PC-9 (cell line): ENCODE measurements at regions not wholly inside any gene's neighbourhood (a gene's known extent, or its start where the extent isn't known, plus 50 kb on each side); places are given as distances from the start of the nearest gene placed in this dataset.

Source experiments
- BruUV-seq: library from RNA; stranded (reverse); fragments of 400-500 nt; replicated peaks from 2 replicates; lab custom pipeline; 2021; lab: Mats Ljungman, UMichigan
- CTCF ChIA-PET: fragments of 300-600 bp; sonication (Branson Sonifier 250); formaldehyde crosslinking; loops from one replicate; lab custom pipeline; 2022; ENCODE audit warnings: antibody characterized with exemption; lab: Charles Lee
- POLR2A ChIA-PET: fragments of 300-600 bp; sonication (Branson Sonifier 250); formaldehyde crosslinking; loops from one replicate; lab custom pipeline; 2022; ENCODE audit warnings: antibody characterized with exemption; ENCODE audit not compliant: unreplicated experiment; lab: Charles Lee
- DNase-seq, 2 experiments: peaks; one replicate each; pipeline versions ENCODE4 v3.0.0 to v3.0.0-alpha.2; 2015 to 2022; ENCODE audit warnings: mixed read lengths in 1 of 2
- H2AFZ ChIP-seq: fragments of 200-600 bp; sonication (generic); 2 replicates; pipeline ENCODE4 v1.8.1; 2017; ENCODE audit warnings: antibody characterized with exemption
- H3F3A ChIP-seq: fragments of 200-600 bp; sonication (generic); 2 replicates; pipeline ENCODE4 v1.8.1; 2017; ENCODE audit warnings: antibody characterized with exemption, mild to moderate bottlenecking, low read depth; ENCODE audit not compliant: insufficient read depth
- H3K27ac ChIP-seq: fragments of 200-600 bp; sonication (generic); 2 replicates; pipeline ENCODE4 v1.6.1; 2016; ENCODE audit warnings: mixed run types
- H3K27me3 ChIP-seq: fragments of 200-600 bp; sonication (generic); 2 replicates; pipeline ENCODE4 v1.6.1; 2016; ENCODE audit warnings: low read depth, mixed run types; ENCODE audit not compliant: insufficient read depth
- H3K36me3 ChIP-seq: fragments of 200-600 bp; sonication (generic); 2 replicates; pipeline ENCODE4 v1.6.1; 2016; ENCODE audit warnings: low read depth, mixed run types
- H3K4me1 ChIP-seq: fragments of 200-600 bp; sonication (generic); replicated peaks from 2 replicates; pipeline ENCODE4 v1.6.1; 2016; ENCODE audit warnings: mixed run types; ENCODE audit not compliant: insufficient read depth
- H3K4me2 ChIP-seq: fragments of 200-600 bp; sonication (generic); 2 replicates; pipeline ENCODE4 v1.6.1; 2017; ENCODE audit warnings: mixed run types
- H3K4me3 ChIP-seq: fragments of 200-600 bp; sonication (generic); 2 replicates; pipeline ENCODE4 v1.6.1; 2016; ENCODE audit warnings: mixed run types
- H3K79me2 ChIP-seq: fragments of 200-600 bp; sonication (generic); 2 replicates; pipeline ENCODE4 v1.6.1; 2017; ENCODE audit warnings: low read depth, mixed run types
- H3K9me2 ChIP-seq: fragments of 200-600 bp; sonication (generic); 2 replicates; pipeline ENCODE4 v1.8.1; 2017; ENCODE audit warnings: mild to moderate bottlenecking; ENCODE audit not compliant: insufficient read depth
- H3K9me3 ChIP-seq: fragments of 200-600 bp; sonication (generic); 2 replicates; pipeline ENCODE4 v1.8.1; 2016; ENCODE audit warnings: low read depth; ENCODE audit not compliant: insufficient read depth
- H4K20me1 ChIP-seq: fragments of 200-600 bp; sonication (generic); 2 replicates; pipeline ENCODE4 v1.8.1; 2017; ENCODE audit not compliant: insufficient read depth
- CTCF ChIP-seq: fragments of 200-600 bp; sonication (generic); conservative IDR thresholded peaks from 2 replicates; pipeline ENCODE4 v1.6.1; 2017; ENCODE audit warnings: mixed run types, antibody characterized with exemption, mild to moderate bottlenecking, moderate library complexity
- EZH2 ChIP-seq: fragments of 200-600 bp; sonication (generic); IDR thresholded peaks from 2 replicates; pipeline ENCODE4 v1.8.0; 2017; ENCODE audit warnings: antibody characterized with exemption, low read depth
- intact Hi-C: fragments of 100-400 bp; cut with micrococcal nuclease; formaldehyde crosslinking; loops from one replicate; pipeline ENCODE4 v1.10.0; 2022; ENCODE audit not compliant: unreplicated experiment

GRCh38 chr13:54945973-54946372 lies 1917.4 kb downstream of the OLFM4 start:
- H3K9me3 ChIP-seq, result no peaks in the 10 kb centered on the region
- BruUV-seq, result no TSS peak

GRCh38 chr13:54949735-54950134 lies 1921.1 kb downstream of the OLFM4 start:
- ChIA-PET POLR2A (no interaction called here), CTCF (no interaction called here)
- Histone ChIP-seq H3K9me3 (no peaks in the 10 kb centered on the region), H2AFZ (no peak overlapping the region), H3K4me3 (no peak overlapping the region), H3F3A (no peaks in the 10 kb centered on the region; the same call in 1 of the 2 replicates), H3K27ac (no peak overlapping the region), H3K36me3 (no peaks in the 10 kb centered on the region), H3K9me2 (no peaks in the 10 kb centered on the region), H4K20me1 (no peaks in the 10 kb centered on the region), H3K4me2 (no peak overlapping the region), H3K27me3 (no peaks in the 10 kb centered on the region), H3K4me1 (no peaks in the 10 kb centered on the region), H3K79me2 (no peaks in the 10 kb centered on the region)
- intact Hi-C loops, result no loop called here
- BruUV-seq, result no TSS peak
- TF ChIP-seq CTCF (no peak), EZH2 (no peak)
- no peak for DNase-seq

More at GRCh38 chr13:54945973-54946372, 1917.4 kb downstream of the OLFM4 start:
- intact Hi-C loops, result no loop called here
- Histone ChIP-seq H4K20me1 (no peaks in the 10 kb centered on the region), H3K36me3 (no peaks in the 10 kb centered on the region), H3K4me1 (no peaks in the 10 kb centered on the region), H3F3A (no peaks in the 10 kb centered on the region; the same call in 1 of the 2 replicates), H3K9me2 (no peaks in the 10 kb centered on the region), H3K27me3 (no peaks in the 10 kb centered on the region), H3K4me3 (no peak overlapping the region), H3K27ac (no peak overlapping the region), H3K4me2 (no peak overlapping the region), H3K79me2 (no peaks in the 10 kb centered on the region), H2AFZ (no peak overlapping the region)
- ChIA-PET POLR2A (no interaction called here), CTCF (no interaction called here)
- no peak for DNase-seq
- TF ChIP-seq CTCF (no peak), EZH2 (no peak)

- no peak for DNase-seq
- H2AFZ ChIP-seq, result no peak overlapping the region
- intact Hi-C loops, result no loop called here
- H3K36me3 ChIP-seq, result no peaks in the 10 kb centered on the region
- BruUV-seq, result no TSS peak
- CTCF ChIA-PET, result no interaction called here
- no peak overlapping the region for H3K4me2 ChIP-seq
- H3K9me2 ChIP-seq, result no peaks in the 10 kb centered on the region
- no peaks in the 10 kb centered on the region for H3K27me3 ChIP-seq
- no peaks in the 10 kb centered on the region for H3K79me2 ChIP-seq
- POLR2A ChIA-PET, result no interaction called here
- H3K9me3 ChIP-seq, result no peaks in the 10 kb centered on the region
- TF ChIP-seq EZH2, result no peak
- TF ChIP-seq CTCF, result peak; percentile 38; the same call in 1 of the 2 replicates
- H4K20me1 ChIP-seq, result no peaks in the 10 kb centered on the region
- H3K4me1 ChIP-seq, result no peaks in the 10 kb centered on the region
- no peaks in the 10 kb centered on the region; the same call in 1 of the 2 replicates for H3F3A ChIP-seq
- no peak overlapping the region for H3K4me3 ChIP-seq
- H3K27ac ChIP-seq, result no peak overlapping the region
These were observed 1921.9 kb downstream of the OLFM4 start for GRCh38 chr13:54950546-54950945.
